CD1c-positive myeloid dendritic cell (primary cell): ENCODE measurements at regions not wholly inside any gene's neighbourhood (a gene's known extent, or its start where the extent isn't known, plus 50 kb on each side); places are given as distances from the start of the nearest gene placed in this dataset.
"Not testable (repeated sequence)": the region's sequence is repeated elsewhere in the genome, so short reads cannot be mapped to it uniquely, and the experiment has no call there.

ENCODE experiments used
- DNase-seq: peaks from one replicate; pipeline ENCODE4 v3.0.0-alpha.2; 2016; ENCODE audit errors: extremely low spot score

- DNase-seq, result no peak
These were observed 396.3 kb downstream of the LIG4 start for GRCh38 chr13:107819071-107819470.

- no peak for DNase-seq
These were observed 397.6 kb downstream of the LIG4 start for GRCh38 chr13:107817647-107818287.

DNA sequence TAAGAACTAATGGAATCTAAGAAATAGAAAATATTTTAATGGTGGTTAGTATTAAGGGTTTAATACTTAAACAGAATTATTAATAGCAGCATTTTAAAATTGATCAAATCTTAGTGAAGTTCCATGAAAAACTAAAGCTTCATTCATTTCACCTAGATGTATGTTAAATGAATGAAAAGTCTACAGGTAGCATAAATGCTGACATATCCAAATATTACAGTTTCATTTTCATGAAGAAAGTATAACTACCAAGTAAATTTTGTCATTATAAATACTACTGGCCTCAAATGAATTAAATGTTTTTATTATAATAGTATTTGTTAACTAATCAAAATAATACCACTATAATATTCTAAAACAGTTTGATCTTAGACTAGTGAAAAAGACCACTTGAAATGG lies 403.3 kb downstream of the LIG4 start:
- DNase-seq, result no peak

DNA sequence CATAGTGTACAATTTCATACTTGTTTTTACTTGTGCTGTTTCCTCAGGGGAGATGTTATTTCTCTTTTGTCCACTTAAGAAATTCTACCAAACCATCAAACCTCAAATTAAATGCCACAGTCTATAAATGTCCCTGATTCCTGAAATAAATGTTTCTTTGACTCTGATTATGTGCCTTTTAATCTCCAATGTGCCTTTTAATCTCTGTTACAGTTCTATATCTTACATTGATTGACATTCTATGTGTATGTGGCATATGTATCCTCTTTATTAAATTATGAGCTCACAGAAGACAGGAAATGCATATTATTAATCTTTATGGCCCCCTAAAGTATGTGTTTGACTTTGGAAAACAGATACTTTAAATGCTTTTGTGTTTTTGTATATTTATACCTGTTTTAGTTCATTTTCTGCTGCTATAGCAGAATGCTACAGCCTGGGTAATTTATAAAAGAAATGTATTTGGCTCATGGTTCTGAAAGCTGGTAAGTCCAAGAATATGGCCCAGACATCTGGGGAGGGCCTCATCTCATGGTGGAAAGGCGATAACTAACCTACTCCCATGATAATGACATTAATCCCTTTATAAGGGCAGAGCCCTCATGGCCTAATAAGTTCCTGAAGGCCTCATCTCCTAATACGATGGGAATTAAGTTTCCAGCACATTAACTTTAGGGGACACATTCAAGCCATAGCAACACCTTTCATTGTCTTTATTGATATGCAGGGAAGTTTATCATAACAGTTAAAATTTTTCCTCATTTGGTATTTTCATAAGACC lies 403.9 kb downstream of the LIG4 start:
- no peak for DNase-seq

DNA sequence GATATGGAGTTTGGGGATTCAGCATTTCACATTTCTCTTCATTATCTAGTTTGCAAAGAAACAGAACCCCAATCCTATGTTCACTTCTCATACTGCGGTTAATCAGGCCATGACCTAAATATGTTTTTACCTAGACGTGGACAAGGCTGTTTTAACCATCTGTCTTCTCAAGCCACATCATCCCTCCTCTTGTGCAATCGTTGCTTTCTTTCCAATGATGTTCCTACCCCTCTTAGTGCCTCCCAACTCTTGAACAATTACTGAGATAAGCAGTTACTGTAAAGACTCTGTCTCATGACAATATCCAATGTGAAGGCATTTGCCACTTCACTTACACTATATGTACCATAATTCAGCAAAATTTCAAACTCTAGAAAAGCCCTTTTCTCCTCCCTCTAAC lies 406.2 kb downstream of the LIG4 start:
- no peak for DNase-seq

DNA sequence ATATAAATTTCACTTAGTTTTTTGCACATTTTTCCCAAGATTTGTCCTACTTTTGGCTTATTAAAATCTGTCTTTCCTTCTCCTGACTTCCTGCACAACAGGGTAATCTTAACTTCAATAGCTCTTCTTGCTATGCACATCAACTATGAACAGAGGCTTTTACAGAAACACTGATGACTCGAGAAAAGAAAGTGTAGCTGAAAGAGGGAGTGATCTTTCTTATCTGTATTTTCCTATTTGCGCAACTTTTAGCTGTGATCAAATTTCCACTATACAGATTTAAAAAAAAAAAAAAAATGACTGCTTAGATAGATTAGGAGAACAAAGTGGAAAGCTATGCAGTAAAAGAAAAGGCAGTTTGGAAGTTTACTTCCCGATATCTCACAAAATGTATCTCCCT lies 406.9 kb downstream of the LIG4 start:
- DNase-seq, result no peak

DNA sequence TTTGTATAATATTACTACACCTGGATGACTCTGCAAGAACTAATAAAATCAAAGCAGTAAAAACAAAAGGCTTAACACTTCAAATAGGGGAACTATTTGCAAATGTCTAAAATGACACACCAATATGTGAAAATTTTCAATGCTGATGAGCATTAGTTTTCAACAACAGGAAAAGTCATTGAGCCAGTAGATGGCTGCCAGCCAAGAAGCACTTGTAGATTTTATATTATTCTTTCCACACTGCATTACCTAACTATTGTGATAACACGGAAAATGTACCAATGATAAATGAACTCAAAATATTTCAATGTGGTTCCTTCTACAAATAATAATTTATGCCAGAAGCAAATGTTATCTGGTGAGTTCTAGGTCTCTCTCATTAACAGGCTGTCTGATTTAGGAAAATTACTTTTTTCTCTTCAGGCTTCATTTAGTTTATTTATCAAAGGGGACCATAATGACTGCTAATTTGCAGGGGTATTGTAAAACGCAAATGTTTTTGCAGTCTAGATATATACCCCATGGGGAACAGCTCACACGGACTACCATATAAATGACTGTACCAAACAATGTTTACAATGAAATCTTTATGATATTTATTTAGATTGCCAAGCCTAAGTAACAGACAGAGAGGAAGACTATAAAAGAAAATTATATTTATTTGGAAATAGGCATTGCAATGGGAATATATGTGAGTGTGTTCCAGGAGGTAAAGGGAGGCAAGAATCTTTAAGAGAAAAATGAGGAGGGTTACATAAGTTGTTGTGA lies 407.8 kb downstream of the LIG4 start:
- DNase-seq, result no peak

DNA sequence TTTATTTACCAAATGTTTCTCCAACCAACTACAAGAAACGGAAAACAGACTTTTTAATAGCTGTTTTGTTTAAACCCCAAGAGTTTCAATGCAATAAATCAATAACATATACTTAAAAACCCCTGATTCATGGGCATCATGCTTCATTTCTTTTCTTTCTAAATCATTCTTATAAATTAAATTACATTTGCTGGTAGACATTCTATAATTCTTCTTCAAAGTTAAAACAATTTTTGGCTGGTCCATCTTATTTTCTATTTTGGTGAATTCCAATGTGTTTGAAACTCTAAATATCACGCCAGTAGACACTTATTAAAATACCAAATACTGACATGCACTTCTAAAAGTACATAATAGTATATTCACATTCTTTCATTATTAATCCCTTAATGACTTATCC lies 408.6 kb downstream of the LIG4 start:
- DNase-seq, result no peak

GRCh38 chr13:107803822-107804495 lies 411.4 kb downstream of the LIG4 start:
- no peak for DNase-seq

GRCh38 chr13:107801621-107802020 lies 413.7 kb downstream of the LIG4 start:
- no peak for DNase-seq

- DNase-seq, result no peak
These were observed 416.3 kb downstream of the LIG4 start for GRCh38 chr13:107799001-107799400.

GRCh38 chr13:107790397-107790796 lies 424.9 kb downstream of the LIG4 start:
- DNase-seq, result no peak

- DNase-seq, result no peak
These were observed 426.7 kb downstream of the LIG4 start for GRCh38 chr13:107788464-107789165.

GRCh38 chr13:107782646-107783045 lies 432.7 kb downstream of the LIG4 start:
- DNase-seq, result not testable (repeated sequence)

- no peak for DNase-seq
These were observed 437.2 kb downstream of the LIG4 start for GRCh38 chr13:107778094-107778493.

DNA sequence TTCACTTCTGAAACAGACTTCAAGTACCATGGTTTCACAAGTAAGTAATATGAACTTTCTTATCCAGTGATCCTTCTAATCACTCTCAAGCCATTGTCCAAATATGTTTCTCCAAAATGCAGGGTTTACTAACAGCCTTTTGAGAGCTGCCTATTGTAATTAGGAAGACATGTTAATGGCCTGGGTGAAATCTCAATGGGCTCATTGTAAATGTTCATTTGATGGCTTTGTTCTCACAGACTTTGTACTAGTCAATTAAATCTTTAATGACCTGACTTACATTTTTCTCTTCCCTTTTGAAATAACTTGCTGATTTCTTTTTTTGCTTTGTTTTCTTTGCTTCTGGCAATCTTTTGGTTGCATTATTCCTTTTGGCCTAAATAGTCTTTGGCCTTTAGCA lies 444.8 kb downstream of the LIG4 start:
- no peak for DNase-seq

GRCh38 chr13:107767119-107767518 lies 448.2 kb downstream of the LIG4 start:
- DNase-seq, result no peak

GRCh38 chr13:107765724-107766401 lies 449.5 kb downstream of the LIG4 start:
- no peak for DNase-seq

DNA sequence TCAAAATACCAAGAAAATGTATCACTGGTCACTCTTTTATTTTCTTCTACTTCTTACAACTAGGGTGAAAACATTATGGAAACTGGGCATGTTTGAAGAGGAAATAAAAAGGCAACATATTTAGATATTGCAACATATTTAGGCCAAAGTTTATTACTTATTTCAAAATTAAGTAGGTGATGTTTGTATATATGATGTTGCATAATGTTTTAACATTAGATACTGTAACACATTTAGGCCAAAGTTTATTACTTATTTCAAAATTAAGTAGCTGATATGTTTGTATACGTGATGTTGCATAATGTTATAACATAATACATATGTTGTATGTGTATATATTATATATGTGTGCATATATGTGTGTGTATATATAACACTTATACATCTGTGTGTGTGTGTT lies 451.3 kb downstream of the LIG4 start:
- no peak for DNase-seq

GRCh38 chr13:107753748-107754147 lies 461.6 kb downstream of the LIG4 start:
- DNase-seq, result no peak

DNA sequence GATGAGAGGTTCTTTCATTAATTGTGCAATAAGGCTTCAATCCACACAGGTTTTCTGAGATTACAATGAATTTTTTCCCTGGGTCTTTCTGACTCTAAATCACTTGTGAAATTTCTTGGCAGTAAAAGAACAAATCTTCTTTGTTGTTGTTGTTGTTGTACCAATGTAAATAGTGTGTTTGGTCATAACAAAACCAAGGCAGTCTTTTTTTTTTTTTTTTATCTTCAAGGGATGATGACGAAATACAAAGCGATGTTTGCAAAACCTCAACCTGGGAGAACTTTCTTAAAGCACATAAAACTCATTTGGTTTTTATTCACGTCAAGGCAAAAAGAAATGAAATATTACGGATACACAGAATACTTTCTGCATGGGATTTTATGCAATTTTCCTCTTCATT lies 462.0 kb downstream of the LIG4 start:
- DNase-seq, result no peak
